HG03457 (cell line): ENCODE measurements at regions not wholly inside any gene's neighbourhood (a gene's known extent, or its start where the extent isn't known, plus 50 kb on each side); places are given as distances from the start of the nearest gene placed in this dataset.

Source experiments
- ATAC-seq: cut with Tn5 transposase; IDR thresholded peaks from one replicate; pipeline ENCODE4 v1.9.1; 2021; ENCODE audit warnings: moderate number of reproducible peaks; ENCODE audit not compliant: unreplicated experiment

DNA sequence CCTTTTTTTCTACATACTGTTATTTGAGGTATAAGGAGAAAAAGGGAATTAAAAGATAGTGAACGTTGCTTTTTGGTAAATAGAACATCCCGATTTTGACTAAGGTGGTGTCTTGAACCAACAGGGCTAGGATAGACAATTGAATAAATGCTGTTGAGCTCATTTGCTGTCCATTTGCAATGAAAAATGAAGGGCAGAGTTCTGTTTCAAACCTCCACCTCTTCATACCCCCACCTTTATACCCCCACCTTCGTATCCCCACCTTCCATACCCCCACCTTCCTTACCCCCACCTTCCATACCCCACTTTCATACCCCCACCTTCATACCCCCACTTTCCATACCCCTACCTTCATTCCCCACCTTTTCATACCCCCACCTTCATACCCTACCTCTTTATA is 93.4 kb upstream of the NAA20 start:
- ATAC-seq: no peak

DNA sequence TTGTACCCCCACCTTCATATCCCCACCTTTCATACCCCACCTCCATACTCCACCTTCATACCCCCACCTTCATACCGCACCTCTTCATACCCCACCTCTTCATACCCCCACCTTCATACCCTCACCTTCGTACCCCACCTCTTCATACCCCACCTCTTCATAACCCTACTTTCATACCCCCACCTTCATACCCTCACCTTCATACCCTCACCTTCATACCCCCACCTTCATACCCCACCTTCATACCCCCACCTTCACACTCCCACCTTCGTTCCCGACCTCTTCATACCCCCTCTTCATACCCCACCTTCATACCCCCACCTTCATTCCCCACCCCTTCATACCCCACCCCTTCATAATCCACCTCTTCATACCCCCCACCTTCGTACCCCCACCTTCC is 92.9 kb upstream of the NAA20 start:
- no peak for ATAC-seq

DNA sequence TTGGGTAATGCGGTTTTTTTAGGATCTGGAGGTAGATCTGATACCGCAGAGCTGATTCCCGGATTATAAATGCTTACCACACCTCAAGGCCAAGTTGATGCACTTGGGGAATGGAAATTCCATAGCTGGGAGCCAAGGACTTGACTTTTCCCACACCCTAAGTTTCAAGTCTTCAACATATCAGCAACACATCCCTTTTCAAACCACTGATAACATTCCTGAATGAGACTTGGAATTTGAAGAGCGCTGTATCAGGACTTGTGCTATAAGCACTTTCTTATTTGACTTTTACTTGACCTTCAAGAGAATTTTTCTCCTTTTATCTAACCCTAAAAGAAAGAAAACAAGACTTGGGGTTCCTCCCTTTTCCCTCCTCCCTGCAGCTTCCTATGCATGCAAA is 90.6 kb upstream of the NAA20 start:
- ATAC-seq: no peak

DNA sequence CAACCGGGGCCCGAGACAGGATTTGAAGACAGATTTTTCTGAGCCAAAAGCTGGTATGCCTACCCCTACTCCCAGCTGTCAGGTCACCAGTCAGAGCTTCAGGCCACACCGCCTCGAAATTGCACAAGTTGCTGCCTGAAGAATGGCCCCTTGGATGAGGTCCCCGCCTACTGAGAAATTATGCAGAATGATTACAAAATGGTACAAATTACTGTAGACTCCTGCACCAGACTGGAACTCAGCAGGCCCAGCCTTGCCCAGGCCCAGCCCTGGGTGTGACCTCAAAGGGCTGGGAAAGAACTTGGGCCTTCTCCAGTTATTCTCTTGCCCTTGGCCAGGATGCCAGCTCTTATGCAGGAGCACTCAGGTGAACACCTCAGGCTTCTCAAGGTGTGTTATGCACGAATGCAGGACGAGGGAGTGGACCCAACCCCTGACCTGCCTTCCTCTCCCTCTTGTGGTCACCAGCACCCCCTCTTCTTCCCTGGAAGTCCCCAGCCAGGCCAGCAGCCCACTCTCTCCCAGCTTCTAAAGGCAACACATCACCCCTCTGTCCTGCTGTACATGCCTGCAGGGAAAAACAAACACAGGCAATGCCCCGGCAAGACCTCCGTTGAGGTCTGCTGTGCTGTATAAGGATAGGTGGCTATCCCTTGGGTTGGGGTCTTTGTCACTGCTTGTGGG is 88.7 kb upstream of the NAA20 start:
- no peak for ATAC-seq

DNA sequence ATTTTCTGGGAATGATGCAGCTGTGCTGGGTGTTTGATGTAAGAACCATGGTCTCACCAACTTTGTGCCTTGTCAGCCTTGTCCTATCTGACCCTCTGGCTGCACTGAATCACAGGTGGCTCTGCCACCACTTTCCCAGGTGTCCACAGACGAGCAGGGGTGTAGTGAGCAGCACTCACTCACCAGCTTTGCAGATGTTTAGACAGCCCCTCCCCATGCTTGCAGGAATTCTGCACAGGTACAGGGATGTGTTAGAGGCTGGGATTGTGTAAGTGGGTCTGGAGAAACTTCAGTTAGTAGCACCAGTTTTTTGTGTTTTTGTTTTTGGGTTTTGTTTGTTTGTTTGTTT is 88.2 kb upstream of the NAA20 start:
- ATAC-seq: no peak

DNA sequence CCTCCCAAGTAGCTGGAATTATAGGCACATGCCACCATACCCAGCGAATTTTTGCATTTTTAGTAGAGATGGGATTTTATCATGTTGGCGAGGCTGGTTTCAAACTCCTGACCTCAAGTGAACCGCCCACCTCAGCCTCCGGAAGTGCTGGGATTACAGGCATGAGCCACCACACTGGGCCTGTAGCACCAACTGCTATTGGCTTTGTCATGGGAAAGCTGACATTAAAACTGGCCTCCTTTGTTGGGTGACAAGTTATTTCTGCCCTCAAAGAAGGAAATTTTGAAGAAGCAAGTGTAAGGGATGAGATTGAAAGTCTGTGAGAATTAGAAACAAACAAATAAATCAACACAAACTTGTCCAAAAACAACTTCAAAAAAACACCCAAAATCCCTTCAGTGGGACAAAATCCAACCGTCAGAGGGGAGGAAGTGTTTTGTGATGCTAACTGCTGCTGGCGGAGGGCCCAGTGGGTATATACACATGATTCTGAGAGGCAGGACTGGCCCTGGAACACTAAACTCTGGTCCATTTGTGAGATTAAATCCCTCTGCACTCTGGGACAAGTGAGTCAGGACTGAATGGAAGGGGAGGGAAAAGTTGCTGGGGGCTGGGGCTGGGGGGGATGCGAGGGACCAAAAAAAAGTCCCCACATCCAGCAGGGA is 87.5 kb upstream of the NAA20 start:
- ATAC-seq: no peak

DNA sequence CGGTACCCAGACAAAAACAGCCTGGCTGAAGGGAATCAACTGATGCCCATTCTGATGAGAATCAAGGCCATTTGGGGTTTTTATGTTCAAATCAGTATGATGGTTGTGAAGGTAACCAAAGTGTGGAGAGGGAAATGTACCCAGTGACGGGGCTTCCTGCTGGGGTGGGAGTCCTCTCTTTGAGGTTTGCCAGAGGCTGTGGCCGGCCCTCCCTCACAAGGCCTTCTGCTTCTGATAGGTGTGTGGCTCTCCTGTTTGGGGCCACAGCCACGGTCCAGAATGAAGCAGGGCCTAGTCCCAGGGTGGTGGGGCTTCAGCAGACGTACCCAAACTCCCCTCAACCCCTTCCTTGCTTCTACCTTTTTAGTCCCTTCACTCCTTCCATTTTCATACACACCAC is 86.7 kb upstream of the NAA20 start:
- ATAC-seq: no peak

DNA sequence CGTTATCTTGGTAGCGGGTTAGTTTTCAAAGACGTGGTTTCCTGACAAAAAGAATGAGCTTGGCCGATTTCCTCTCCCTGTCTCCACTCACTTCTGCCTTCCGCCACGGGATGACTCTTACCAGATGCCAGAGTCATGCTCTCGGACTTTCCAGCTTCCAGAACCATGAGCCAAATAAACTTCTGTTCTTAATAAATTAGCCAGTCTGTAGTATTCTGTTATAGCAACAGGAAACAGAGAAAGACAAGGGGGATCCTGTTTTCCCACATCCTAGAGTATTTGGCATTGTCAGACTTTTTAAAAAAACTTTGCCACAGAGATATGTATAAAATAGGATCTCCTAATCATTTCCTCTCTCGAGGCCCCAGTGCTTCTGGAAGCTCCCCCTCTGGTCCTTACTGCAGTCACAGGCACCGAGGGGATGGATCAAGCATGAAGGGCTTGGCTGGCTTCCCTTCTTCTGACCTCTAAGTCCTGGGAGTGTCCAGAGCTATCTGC is 84.9 kb upstream of the NAA20 start:
- no peak for ATAC-seq

DNA sequence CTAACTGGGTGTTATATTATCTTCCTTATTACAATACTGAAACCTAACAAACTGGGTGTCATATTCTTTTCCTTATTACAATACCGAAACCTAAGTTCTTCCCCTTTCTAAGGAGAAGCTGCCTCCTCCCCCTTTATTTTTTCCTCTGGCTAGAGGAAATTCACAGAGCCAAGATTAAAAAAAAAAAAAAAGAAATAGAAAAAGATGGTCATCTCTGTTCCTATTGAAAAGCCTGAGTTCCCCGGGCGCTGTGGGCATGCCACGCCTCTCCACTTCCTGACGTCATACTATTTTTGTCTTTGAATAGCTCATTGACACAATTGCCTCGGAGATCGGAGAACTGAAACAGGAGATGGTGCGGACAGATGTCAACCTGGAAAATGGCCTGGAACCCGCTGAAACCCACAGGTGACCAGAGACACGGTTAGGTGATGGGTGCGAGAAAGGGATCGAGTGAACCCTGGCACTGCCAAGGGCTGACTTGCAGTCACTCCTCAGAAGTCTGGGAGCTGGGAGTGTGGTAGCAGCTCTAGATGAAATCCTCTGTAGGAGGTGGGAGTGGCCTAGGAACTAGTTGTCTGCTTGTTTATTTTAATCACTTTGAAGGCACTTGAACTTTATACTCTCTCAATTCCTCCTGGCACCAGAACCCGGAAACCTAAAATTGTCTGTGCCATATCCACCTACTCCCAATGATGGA is 82.2 kb upstream of the NAA20 start:
- no peak for ATAC-seq

DNA sequence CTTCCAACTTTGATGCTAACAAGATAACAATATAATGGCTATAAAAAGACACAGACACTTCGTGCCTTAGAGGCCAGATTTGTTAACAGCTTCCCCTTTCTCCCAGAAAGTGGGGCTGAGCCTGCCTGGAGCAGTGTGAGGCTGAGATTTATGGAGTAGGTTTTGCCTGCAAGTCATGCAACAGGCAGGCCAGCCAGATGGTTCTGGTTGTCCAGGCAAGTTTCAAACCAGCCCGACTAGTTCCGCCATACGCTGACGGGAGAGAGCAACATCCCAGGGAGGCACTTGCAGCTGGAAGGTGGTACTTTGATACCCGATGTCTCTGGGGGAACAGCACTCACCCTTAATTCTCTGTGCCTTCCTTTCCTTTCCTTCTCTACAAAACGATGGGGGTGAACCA is 81.3 kb upstream of the NAA20 start:
- ATAC-seq: no peak

DNA sequence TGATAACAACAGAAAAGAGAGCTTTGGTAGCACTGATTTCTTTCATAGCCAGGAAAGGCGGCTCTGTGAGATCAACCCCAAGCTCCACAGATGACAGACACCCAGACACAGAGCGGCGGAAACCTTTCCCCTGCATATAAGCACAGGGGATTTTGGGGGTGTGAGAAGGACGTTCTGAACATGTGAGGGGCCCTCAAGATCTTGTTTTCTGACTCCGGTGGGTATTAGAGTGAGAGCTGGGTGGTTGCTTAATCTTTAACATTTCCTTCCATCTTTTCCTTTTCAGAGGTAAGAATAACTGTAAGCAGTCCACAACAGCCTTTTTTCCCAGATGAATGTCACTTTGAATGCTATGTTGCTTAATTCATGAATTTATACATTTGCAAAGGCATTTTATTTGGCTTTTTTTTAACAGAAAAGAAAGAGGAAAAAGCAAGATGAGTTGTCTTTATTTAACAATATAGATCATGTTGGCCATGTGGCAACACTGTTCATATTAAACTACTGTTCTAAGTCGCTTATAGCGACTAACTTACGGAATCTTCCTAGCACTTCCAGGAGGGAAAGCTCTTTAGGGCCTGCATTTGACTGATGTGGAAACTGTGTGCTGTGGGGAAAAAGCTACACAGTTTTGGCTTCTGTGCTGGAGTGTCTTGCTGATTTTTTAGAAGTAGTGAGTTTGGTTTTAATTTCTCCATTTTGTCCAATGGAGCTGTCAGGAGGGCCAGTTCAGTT is 80.5 kb upstream of the NAA20 start:
- no peak for ATAC-seq

DNA sequence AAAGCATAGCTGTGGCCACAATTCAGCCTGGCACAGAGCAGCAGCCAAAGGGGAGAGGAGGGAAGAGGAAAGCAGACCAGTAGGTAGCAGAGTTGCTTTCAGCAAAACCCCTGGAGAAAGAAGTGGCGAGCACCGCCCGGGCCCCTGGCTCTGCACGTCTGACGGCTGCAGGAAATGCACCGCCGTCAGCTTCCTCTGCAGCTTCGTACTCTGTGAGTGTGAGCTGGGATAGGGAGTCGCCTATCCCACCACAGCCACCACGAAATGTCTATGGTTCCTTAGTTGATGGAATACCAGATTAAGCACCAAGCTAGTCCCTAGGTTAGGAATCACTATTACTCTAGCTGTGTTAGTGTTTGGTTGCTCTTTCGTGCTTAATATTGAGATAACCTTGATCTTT is 79.9 kb upstream of the NAA20 start:
- no peak for ATAC-seq

DNA sequence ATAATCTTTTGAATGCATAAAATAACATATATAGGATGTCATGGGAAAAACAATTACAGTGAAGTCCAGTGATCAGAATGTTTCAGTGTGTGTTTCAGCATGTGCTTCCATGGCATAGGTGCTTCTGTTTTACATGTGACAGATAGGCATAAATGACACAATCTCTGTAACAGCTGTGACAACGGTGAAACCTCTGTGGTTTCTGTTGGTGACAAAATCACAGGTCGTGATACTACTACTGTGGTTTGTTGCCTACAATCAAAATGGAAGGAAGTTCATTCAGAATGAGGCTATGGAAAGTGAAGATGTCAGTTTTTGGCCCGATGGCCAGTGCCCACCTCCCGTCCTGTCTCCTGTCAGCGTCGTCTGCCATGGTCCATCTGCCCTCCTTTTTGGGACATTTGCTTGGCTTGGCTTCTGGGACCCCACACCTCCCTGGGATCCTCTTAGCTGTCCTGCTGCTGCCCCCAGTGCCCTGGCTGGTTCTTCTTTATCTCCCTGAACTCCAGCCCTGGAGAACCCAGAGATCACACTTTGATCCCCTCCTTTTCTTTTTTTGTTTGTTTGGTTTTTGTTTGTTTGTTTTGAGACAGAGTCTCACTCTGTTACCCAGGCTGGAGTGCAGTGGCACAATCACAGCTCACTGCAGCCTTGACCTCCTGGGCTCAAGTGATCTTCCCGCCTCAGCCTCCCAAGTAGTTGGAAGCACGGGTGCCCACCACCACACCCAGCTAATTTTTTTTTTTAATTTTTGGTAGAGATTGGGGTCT is 79.3 kb upstream of the NAA20 start:
- no peak for ATAC-seq

DNA sequence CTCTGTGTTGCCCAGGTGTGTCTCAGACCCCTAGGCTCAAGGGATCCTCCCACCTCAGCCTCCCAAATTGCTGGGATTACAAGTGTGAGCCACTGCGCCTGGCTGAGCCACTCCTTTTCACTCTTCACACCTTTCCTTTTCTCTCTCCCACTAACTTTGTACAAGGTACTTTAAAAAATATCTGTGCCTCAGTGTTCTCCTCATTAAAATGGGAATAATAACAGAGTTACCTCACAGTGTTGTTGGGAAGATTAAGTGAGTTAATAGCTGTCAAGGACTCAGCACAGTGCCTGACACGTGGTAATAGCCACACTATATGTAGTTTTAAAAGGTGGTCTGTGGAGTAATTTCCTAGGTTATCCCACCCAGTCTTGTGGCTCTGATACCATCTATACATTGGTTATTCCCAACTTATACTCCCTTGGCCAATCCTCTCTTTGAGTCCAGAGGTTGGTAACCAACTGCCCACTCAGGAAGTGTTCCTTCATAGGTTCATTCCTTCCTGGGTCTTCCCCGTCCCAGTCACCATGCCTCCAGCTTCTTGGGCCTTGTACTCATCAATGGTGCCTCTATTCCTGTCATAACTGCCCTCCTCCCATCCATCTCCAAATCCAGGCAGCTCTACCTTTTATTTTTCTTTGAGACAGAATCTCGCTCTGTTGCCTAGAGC is 78.6 kb upstream of the NAA20 start:
- no peak for ATAC-seq

DNA sequence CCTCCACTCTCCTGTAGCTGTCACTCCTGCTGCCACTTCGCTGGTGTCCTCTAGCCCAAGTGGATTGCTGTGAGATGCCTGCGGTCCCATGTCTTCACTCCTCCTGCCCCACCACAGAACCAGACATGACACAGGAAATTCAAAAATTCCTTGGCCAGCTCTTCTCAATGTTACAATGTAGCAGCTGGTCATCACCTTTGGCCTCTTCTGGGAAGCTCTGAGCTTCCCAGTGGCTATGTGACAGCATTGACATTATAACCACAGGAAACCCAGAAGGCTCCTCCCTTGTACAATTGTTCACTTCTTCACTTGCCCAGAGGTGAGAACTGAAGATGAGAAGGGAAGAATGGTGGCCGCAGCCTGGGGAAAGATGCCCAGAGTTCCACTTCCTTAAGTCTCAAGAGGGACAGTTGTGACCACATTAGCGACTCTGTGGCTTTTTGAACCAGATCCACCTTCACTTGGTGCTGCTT is 76.1 kb upstream of the NAA20 start:
- no peak for ATAC-seq

DNA sequence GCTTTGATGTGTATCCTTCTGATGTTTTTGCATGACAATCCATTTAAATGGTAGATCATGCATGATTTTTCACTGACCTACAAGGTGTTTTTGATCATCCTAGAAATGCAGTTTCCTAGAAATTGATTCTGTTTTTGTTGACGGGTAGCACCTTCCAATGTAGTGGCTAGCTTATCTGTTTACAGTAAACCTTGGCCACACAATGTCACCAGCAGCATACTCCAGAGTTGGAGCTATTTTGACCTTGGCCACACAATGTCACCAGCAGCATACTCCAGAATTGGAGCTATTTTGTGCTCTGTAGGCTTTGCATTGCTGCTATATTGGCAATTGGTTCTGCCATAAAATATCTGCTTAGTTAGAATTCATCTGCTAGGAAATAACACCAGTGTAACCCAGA is 74.6 kb upstream of the NAA20 start:
- ATAC-seq: no peak

DNA sequence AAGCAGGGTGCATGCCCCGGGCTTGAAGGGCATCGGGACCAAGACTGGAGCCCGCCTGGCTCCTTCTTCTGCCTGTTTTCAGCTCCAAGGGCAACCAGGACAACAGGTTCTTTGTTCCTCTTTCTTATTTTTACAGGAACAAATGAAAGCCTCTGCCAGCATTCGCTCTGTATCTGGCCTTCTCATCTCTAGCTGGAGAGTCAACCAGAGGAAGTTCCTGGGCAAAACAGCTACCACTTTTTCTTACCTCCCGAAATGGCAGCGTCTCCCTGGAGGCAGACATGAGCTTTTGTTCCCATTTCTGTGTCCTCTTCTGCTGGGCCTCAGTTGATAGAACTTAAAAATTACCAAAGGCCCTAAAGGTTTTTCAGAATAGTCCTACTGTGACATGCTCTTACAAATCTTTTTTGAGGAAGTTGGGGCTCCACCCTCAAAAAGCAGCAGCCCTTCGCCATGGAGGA is 74.1 kb upstream of the NAA20 start:
- ATAC-seq: no peak

DNA sequence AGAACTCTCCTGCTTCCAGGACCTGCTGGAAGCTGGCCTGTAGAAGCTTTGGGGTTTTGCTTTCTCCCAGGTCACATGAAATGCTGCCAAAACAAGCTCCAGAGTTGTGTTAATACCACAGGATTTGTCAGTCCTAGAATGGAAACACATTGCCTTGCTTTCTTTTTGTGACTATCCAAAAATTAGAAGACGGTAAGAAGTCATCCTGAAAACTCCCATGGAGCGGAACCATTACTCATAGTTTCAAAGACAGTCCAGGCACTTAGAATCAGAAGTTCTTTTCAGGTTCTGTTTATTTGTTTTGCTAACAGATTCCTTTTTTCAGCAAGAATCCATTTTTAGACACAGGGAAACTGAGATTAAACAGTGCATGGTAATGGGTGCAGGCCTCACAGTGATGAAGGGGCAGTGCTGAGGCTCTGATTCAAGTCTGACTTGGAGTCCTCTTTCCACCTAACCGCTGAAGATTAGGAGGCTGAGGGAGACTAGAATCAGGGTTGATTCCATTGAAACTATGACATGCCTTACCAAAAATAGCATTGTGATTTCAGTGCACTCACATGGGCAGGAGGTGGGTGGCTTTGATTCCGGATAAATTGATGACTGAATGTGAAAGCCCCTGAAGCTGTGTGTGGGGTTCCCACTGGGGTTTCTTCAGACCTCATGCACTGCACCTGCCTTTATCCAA is 72.2 kb upstream of the NAA20 start:
- no peak for ATAC-seq
